Stimulated activated CD4-positive, alpha-beta T cell treated with anti-CD3 and anti-CD28 coated beads, Interleukin-12 subunit alpha, Interleukin-12 subunit beta, amount 100 ng/mL, for 4 hours (primary cell): ENCODE measurements at regions not wholly inside any gene's neighbourhood (a gene's known extent, or its start where the extent isn't known, plus 50 kb on each side); places are given as distances from the start of the nearest gene placed in this dataset.

Experiments
- DNase-seq: peaks from one replicate; pipeline ENCODE4 v3.0.0-alpha.2; 2020

GRCh38 chr16:60329108-60329507, 1595.0 kb upstream of the GOT2 start:
- no peak for DNase-seq

GRCh38 chr16:60328152-60328551, 1594.0 kb upstream of the GOT2 start:
- no peak for DNase-seq

- no peak for DNase-seq
Observed at GRCh38 chr16:60318486-60318885, 1584.4 kb upstream of the GOT2 start.

- no peak for DNase-seq
Observed at GRCh38 chr16:60310846-60311445, 1576.8 kb upstream of the GOT2 start.

GRCh38 chr16:60304720-60305119, 1570.6 kb upstream of the GOT2 start:
- DNase-seq: no peak

- DNase-seq: no peak
Observed at GRCh38 chr16:60304066-60304465, 1570.0 kb upstream of the GOT2 start.

GRCh38 chr16:60302676-60303075, 1568.6 kb upstream of the GOT2 start:
- no peak for DNase-seq

GRCh38 chr16:60302261-60302660, 1568.1 kb upstream of the GOT2 start:
- no peak for DNase-seq

GRCh38 chr16:60299241-60299776, 1565.2 kb upstream of the GOT2 start:
- no peak for DNase-seq

GRCh38 chr16:60295451-60295850, 1561.3 kb upstream of the GOT2 start:
- no peak for DNase-seq

GRCh38 chr16:60285794-60286193, 1551.7 kb upstream of the GOT2 start:
- no peak for DNase-seq

GRCh38 chr16:60279061-60279665, 1545.0 kb upstream of the GOT2 start:
- DNase-seq: no peak

- DNase-seq: no peak
Observed at GRCh38 chr16:60274431-60275019, 1540.4 kb upstream of the GOT2 start.

GRCh38 chr16:60271781-60272180, 1537.7 kb upstream of the GOT2 start:
- DNase-seq: no peak

- no peak for DNase-seq
Observed at GRCh38 chr16:60271025-60271771, 1537.1 kb upstream of the GOT2 start.

GRCh38 chr16:60261425-60261824, 1527.3 kb upstream of the GOT2 start:
- no peak for DNase-seq

GRCh38 chr16:60259956-60260355, 1525.8 kb upstream of the GOT2 start:
- no peak for DNase-seq

- DNase-seq: no peak
Observed at GRCh38 chr16:60246086-60246485, 1512.0 kb upstream of the GOT2 start.

- DNase-seq: no peak
Observed at GRCh38 chr16:60241671-60242070, 1507.6 kb upstream of the GOT2 start.

GRCh38 chr16:60230666-60231065, 1496.5 kb upstream of the GOT2 start:
- DNase-seq: no peak

- no peak for DNase-seq
Observed at GRCh38 chr16:60225541-60225940, 1491.4 kb upstream of the GOT2 start.

- DNase-seq: no peak
Observed at GRCh38 chr16:60217787-60218186, 1483.7 kb upstream of the GOT2 start.

GRCh38 chr16:60214311-60214710, 1480.2 kb upstream of the GOT2 start:
- DNase-seq: no peak

GRCh38 chr16:60206516-60206915, 1472.4 kb upstream of the GOT2 start:
- no peak for DNase-seq
